GM12878 (cell line): ENCODE measurements at regions not wholly inside any gene's neighbourhood (a gene's known extent, or its start where the extent isn't known, plus 50 kb on each side); places are given as distances from the start of the nearest gene placed in this dataset.

Experiments
- ATAC-seq: fragments of 200-7000 bp; cut with Tn5 transposase; 3 replicates; pipeline ENCODE4 v1.9.1; 2020; ENCODE audit warnings: mild to moderate bottlenecking, moderate library complexity
- BruUV-seq: library from RNA; stranded (reverse); fragments of 400-500 nt; replicated peaks from 2 replicates; lab custom pipeline; 2021; lab: Mats Ljungman, UMichigan
- CTCF ChIA-PET: fragments of 300-600 bp; sonication (Branson Sonifier 250); formaldehyde crosslinking; extraction: SDS; loops from one replicate; lab custom pipeline; 2021; ENCODE audit warnings: inconsistent platforms; lab: Yijun Ruan, JAX
- POLR2A ChIA-PET: fragments of 350-600 bp; formaldehyde crosslinking; extraction: SDS; loops from one replicate; lab custom pipeline; 2021; ENCODE audit warnings: inconsistent platforms; lab: Charles Lee
- RAD21 ChIA-PET: fragments of 300-600 bp; sonication (Branson Sonifier 250); formaldehyde crosslinking; loops from one replicate; lab custom pipeline; 2023; ENCODE audit warnings: antibody characterized with exemption; ENCODE audit not compliant: unreplicated experiment; lab: Charles Lee
- SMC1A ChIA-PET: fragments of 300-600 bp; sonication (Branson Sonifier 250); formaldehyde crosslinking; loops from one replicate; lab custom pipeline; 2023; ENCODE audit not compliant: unreplicated experiment, uncharacterized antibody; lab: Charles Lee
- DNase-seq: peaks from one replicate; pipeline ENCODE4 v3.0.0-alpha.2; 2011; ENCODE audit warnings: low read depth, low spot score
- FAIRE-seq: peaks from 3 replicates; lab custom pipeline; 2011; peaks lifted over from hg19 to GRCh38; lab: Jason Lieb, UNC
- H2AFZ ChIP-seq: 2 replicates; pipeline ENCODE4 v1.6.0; 2011; ENCODE audit warnings: low read depth, low read length, control low read depth; ENCODE audit not compliant: control insufficient read depth
- H3K27ac ChIP-seq: 2 replicates; pipeline ENCODE4 v1.5.1; 2011; ENCODE audit warnings: control low read depth; ENCODE audit not compliant: control insufficient read depth, insufficient read depth
- H3K27me3 ChIP-seq, 2 experiments: replicated peaks in 1 of 2; 2 replicates each; pipeline versions ENCODE4 v1.6.0 to v1.6.1; 2011; ENCODE audit warnings: low read length in 1 of 2; ENCODE audit not compliant: control insufficient read depth in 2 of 2, insufficient read depth in 2 of 2
- H3K36me3 ChIP-seq, 2 experiments: 2 replicates each; pipeline ENCODE4 v1.5.1; 2011; ENCODE audit warnings: low read length in 1 of 2; ENCODE audit not compliant: control insufficient read depth in 2 of 2, insufficient read depth in 2 of 2
- H3K4me1 ChIP-seq: 2 replicates; pipeline ENCODE4 v1.6.1; 2011; ENCODE audit warnings: mild to moderate bottlenecking, low read length, moderate library complexity, mixed read lengths; ENCODE audit not compliant: control insufficient read depth, insufficient read depth
- H3K4me2 ChIP-seq: 2 replicates; pipeline ENCODE4 v1.6.0; 2011; ENCODE audit warnings: control low read depth; ENCODE audit not compliant: control insufficient read depth, insufficient read depth
- H3K4me3 ChIP-seq: fragments of 200-600 bp; sonication (generic); 2 replicates; pipeline ENCODE4 v1.5.1; 2016
- H3K79me2 ChIP-seq: 2 replicates; pipeline ENCODE4 v1.6.0; 2011; ENCODE audit warnings: low read length; ENCODE audit not compliant: control insufficient read depth, insufficient read depth
- H3K9ac ChIP-seq: 2 replicates; pipeline ENCODE4 v1.8.0; 2011; ENCODE audit warnings: low read length, control low read depth, mixed read lengths; ENCODE audit not compliant: control insufficient read depth, insufficient read depth
- H3K9me3 ChIP-seq: replicated peaks from 3 replicates; pipeline ENCODE4 v1.5.1; 2011; ENCODE audit warnings: mild to moderate bottlenecking, low read length; ENCODE audit not compliant: control insufficient read depth, insufficient read depth
- H4K20me1 ChIP-seq: 2 replicates; pipeline ENCODE4 v1.6.0; 2011; ENCODE audit not compliant: control insufficient read depth, insufficient read depth
- ASH2L ChIP-seq: fragments of 300-600, 200-600 bp; sonication (generic); IDR thresholded peaks from 2 replicates; pipeline ENCODE4 v1.6.1; 2017; ENCODE audit warnings: low read depth, mild to moderate bottlenecking, borderline replicate concordance
- BACH1 ChIP-seq: fragments of 450-650 bp; IDR thresholded peaks from 2 replicates; pipeline ENCODE4 v1.6.1; 2017; ENCODE audit warnings: mild to moderate bottlenecking, borderline replicate concordance
- BHLHE40 ChIP-seq, 2 experiments: fragments of 450-650 bp in 1 of 2; IDR thresholded peaks; 2 replicates each; pipeline ENCODE4 v1.6.1; 2011 to 2017; ENCODE audit warnings: low read depth in 2 of 2, borderline replicate concordance in 1 of 2, improper control_type of control experiment in 1 of 2, low read length in 1 of 2, mild to moderate bottlenecking in 1 of 2
- CBX3 ChIP-seq: fragments of 200-600 bp; sonication (generic); IDR thresholded peaks from 2 replicates; pipeline ENCODE4 v1.6.1; 2016; ENCODE audit warnings: low read depth, borderline replicate concordance
- EGR1 ChIP-seq, 2 experiments: IDR thresholded peaks; 1 replicate in 1 of 2; 2 replicates in 1 of 2; pipeline ENCODE4 v1.6.1; 2011 to 2012; ENCODE audit warnings: low read depth in 2 of 2, low read length in 2 of 2, borderline replicate concordance in 1 of 2, mild to moderate bottlenecking in 1 of 2, moderate library complexity in 1 of 2
- HDAC2 ChIP-seq: fragments of 200-600 bp; sonication (generic); IDR thresholded peaks from 2 replicates; pipeline ENCODE4 v1.6.1; 2017
- MYB ChIP-seq: fragments of 150-350 bp; IDR thresholded peaks from 2 replicates; pipeline ENCODE4 v1.6.1; 2014; ENCODE audit warnings: mild to moderate bottlenecking, low read depth, low read length, borderline replicate concordance
- POLR2AphosphoS2 ChIP-seq: IDR thresholded peaks from 2 replicates; pipeline ENCODE4 v1.6.1; 2011; ENCODE audit warnings: low read depth, mild to moderate bottlenecking, low read length, improper control_type of control experiment, moderate library complexity
- POU2F2 ChIP-seq: IDR thresholded peaks from 3 replicates; pipeline ENCODE4 v1.6.1; 2011; ENCODE audit warnings: low read depth, mild to moderate bottlenecking, low read length, borderline replicate concordance
- RAD51 ChIP-seq: fragments of 450-650 bp; IDR thresholded peaks from 2 replicates; pipeline ENCODE4 v1.6.1; 2016; ENCODE audit warnings: moderate library complexity, mild to moderate bottlenecking, inconsistent platforms
- RUNX3 ChIP-seq: IDR thresholded peaks from 2 replicates; pipeline ENCODE4 v1.6.1; 2012; ENCODE audit warnings: low read length, inconsistent platforms
- TBL1XR1 ChIP-seq: IDR thresholded peaks from 2 replicates; pipeline ENCODE4 v1.6.1; 2012; ENCODE audit warnings: low read depth, low read length, improper control_type of control experiment
- YBX1 ChIP-seq: fragments of 450-650 bp; IDR thresholded peaks from 2 replicates; pipeline ENCODE4 v1.6.1; 2016; ENCODE audit warnings: antibody characterized with exemption
- ZNF622 ChIP-seq: fragments of 450-650 bp; IDR thresholded peaks from 2 replicates; pipeline ENCODE4 v1.6.1; 2017; ENCODE audit warnings: mild to moderate bottlenecking, inconsistent platforms
- WGBS: methylation state at CpG from one replicate; pipeline ENCODE4 v1.1.6; 2016; ENCODE audit warnings: low lambda C conversion rate; ENCODE audit not compliant: insufficient replicate concordance, insufficient coverage; ENCODE audit errors: missing lambda C conversion rate; 5-methylcytosine and 5-hydroxymethylcytosine counted together
- in situ Hi-C: fragments of 300-500 bp; cut with MboI; formaldehyde crosslinking; loops from 9 replicates; pipeline ENCODE4 v1.14.3; 2018; ENCODE audit warnings: mixed read lengths
- intact Hi-C: fragments of 100-400 bp; cut with micrococcal nuclease; formaldehyde crosslinking; loops from one replicate; pipeline ENCODE4 v1.14.2; 2022; ENCODE audit not compliant: unreplicated experiment
- TF ChIP-seq, protein P1 (sequence below): fragments of 450-650 bp; IDR thresholded peaks from 2 replicates; pipeline ENCODE4 v1.6.1; 2016; ENCODE audit warnings: mild to moderate bottlenecking
- TF ChIP-seq, protein P2 (sequence below): IDR thresholded peaks from 2 replicates; pipeline ENCODE4 v1.6.1; 2011; ENCODE audit warnings: mild to moderate bottlenecking, low read depth, low read length, moderate library complexity; ENCODE audit not compliant: insufficient replicate concordance
- TF ChIP-seq, protein P3 (sequence below): fragments of 450-650 bp; formaldehyde crosslinking; IDR thresholded peaks from 2 replicates; pipeline ENCODE4 v1.5.0; 2022; ENCODE audit warnings: mild to moderate bottlenecking, missing genetic modification characterization
- TF ChIP-seq, protein P4 (sequence below): fragments of 450-650 bp; IDR thresholded peaks from 2 replicates; pipeline ENCODE4 v1.6.1; 2017; ENCODE audit warnings: antibody characterized with exemption, mild to moderate bottlenecking, moderate library complexity

DNA sequence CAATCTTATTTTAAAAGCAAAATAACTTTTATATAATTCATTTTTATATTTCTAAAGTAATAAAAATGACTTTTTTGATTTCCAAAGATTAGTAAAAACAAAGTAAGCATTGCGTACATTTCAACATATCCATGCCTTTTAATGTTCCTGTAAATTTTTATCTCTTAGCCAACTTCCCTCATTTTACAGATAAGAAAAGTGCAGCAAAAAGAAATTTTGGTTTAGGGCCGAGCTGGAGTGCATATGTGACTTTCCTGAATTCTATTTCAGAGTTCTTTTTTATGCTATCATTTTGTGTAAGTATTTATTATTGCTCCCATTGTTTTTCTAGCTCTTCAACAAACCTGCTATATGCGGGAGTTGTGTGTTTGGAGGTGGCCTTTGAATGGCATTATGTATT lies 195.3 kb downstream of the NHLRC3 start:
- ChIA-PET SMC1A (no interaction called here), RAD21 (no interaction called here), POLR2A (no interaction called here), CTCF (no interaction called here)
- Histone ChIP-seq H3K27ac (no peak overlapping the region), H4K20me1 (no peaks in the 10 kb centered on the region; the same call in 1 of the 2 replicates), H3K9ac (no peak overlapping the region), H3K4me2 (no peak overlapping the region), H3K79me2 (no peaks in the 10 kb centered on the region), H3K27me3 (no peaks in the 10 kb centered on the region), H3K4me1 (no peaks in the 10 kb centered on the region), H2AFZ (no peak overlapping the region), H3K9me3 (no peaks in the 10 kb centered on the region), H3K4me3 (no peak overlapping the region), H3K36me3 (no peaks in the 10 kb centered on the region)
- ATAC-seq = no peak
- BruUV-seq = no TSS peak
- intact Hi-C loops = no loop called here
- no peak for FAIRE-seq
- TF ChIP-seq BHLHE40 (IDR thresholded peaks at IDR 0.05; ENCODE audit: borderline replicate concordance in 1 of 2, low read depth in 2 of 2, low read length in 1 of 2) (no peak), ASH2L (no peak), ZNF622 (no peak), MYB (no peak), HDAC2 (no peak), RUNX3 (no peak), BACH1 (no peak), YBX1 (no peak), EGR1 (IDR thresholded peaks at IDR 0.05; ENCODE audit: borderline replicate concordance in 1 of 2, low read depth in 2 of 2, low read length in 2 of 2) (no peak), POLR2AphosphoS2 (no peak), TBL1XR1 (no peak), CBX3 (no peak), RAD51 (no peak), POU2F2 (no peak)
- TF ChIP-seq, protein P1, sequence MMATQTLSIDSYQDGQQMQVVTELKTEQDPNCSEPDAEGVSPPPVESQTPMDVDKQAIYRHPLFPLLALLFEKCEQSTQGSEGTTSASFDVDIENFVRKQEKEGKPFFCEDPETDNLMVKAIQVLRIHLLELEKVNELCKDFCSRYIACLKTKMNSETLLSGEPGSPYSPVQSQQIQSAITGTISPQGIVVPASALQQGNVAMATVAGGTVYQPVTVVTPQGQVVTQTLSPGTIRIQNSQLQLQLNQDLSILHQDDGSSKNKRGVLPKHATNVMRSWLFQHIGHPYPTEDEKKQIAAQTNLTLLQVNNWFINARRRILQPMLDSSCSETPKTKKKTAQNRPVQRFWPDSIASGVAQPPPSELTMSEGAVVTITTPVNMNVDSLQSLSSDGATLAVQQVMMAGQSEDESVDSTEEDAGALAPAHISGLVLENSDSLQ = no peak
- TF ChIP-seq, protein P2, sequence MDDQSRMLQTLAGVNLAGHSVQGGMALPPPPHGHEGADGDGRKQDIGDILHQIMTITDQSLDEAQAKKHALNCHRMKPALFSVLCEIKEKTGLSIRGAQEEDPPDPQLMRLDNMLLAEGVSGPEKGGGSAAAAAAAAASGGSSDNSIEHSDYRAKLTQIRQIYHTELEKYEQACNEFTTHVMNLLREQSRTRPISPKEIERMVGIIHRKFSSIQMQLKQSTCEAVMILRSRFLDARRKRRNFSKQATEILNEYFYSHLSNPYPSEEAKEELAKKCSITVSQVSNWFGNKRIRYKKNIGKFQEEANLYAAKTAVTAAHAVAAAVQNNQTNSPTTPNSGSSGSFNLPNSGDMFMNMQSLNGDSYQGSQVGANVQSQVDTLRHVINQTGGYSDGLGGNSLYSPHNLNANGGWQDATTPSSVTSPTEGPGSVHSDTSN = no peak
- TF ChIP-seq, protein P3, sequence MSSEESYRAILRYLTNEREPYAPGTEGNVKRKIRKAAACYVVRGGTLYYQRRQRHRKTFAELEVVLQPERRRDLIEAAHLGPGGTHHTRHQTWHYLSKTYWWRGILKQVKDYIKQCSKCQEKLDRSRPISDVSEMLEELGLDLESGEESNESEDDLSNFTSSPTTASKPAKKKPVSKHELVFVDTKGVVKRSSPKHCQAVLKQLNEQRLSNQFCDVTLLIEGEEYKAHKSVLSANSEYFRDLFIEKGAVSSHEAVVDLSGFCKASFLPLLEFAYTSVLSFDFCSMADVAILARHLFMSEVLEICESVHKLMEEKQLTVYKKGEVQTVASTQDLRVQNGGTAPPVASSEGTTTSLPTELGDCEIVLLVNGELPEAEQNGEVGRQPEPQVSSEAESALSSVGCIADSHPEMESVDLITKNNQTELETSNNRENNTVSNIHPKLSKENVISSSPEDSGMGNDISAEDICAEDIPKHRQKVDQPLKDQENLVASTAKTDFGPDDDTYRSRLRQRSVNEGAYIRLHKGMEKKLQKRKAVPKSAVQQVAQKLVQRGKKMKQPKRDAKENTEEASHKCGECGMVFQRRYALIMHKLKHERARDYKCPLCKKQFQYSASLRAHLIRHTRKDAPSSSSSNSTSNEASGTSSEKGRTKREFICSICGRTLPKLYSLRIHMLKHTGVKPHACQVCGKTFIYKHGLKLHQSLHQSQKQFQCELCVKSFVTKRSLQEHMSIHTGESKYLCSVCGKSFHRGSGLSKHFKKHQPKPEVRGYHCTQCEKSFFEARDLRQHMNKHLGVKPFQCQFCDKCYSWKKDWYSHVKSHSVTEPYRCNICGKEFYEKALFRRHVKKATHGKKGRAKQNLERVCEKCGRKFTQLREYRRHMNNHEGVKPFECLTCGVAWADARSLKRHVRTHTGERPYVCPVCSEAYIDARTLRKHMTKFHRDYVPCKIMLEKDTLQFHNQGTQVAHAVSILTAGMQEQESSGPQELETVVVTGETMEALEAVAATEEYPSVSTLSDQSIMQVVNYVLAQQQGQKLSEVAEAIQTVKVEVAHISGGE (CRISPR knock-in tag) = no peak
- TF ChIP-seq, protein P4, sequence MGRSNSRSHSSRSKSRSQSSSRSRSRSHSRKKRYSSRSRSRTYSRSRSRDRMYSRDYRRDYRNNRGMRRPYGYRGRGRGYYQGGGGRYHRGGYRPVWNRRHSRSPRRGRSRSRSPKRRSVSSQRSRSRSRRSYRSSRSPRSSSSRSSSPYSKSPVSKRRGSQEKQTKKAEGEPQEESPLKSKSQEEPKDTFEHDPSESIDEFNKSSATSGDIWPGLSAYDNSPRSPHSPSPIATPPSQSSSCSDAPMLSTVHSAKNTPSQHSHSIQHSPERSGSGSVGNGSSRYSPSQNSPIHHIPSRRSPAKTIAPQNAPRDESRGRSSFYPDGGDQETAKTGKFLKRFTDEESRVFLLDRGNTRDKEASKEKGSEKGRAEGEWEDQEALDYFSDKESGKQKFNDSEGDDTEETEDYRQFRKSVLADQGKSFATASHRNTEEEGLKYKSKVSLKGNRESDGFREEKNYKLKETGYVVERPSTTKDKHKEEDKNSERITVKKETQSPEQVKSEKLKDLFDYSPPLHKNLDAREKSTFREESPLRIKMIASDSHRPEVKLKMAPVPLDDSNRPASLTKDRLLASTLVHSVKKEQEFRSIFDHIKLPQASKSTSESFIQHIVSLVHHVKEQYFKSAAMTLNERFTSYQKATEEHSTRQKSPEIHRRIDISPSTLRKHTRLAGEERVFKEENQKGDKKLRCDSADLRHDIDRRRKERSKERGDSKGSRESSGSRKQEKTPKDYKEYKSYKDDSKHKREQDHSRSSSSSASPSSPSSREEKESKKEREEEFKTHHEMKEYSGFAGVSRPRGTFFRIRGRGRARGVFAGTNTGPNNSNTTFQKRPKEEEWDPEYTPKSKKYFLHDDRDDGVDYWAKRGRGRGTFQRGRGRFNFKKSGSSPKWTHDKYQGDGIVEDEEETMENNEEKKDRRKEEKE = no peak
- 22% methylated on average over 3 of the region's 3 CpGs for WGBS
- in situ Hi-C loops = no loop called here
- no peak for DNase-seq
